ENCODE measurements at regions not wholly inside any gene's neighbourhood (a gene's known extent, or its start where the extent isn't known, plus 50 kb on each side); places are given as distances from the start of the nearest gene placed in this dataset.

- ChIA-PET POLR2A (ENCODE audit: low non-redundant PET) (no interaction called here), CTCF (interaction anchor here (0.7 to 1.0 kb wide), 2 partner anchors 228 to 831 kb away, joined by 3 read pairs; no protein-coding TSS in a partner anchor)
- no TSS peak for BruUV-seq (replicated peaks)
- peak; percentile 77 for TF ChIP-seq CTCF (conservative IDR thresholded peaks at IDR 0.05; ENCODE audit: low read depth, low read length)
- TF ChIP-seq EZH2 (IDR thresholded peaks at IDR 0.05; ENCODE audit: borderline replicate concordance, low read depth, low read length, poor library complexity, severe bottlenecking), result no peak
- DNase-seq (ENCODE audit: low spot score), result peak; percentile 91
- Histone ChIP-seq H3K27me3 (replicated peaks; ENCODE audit: insufficient read depth, low read depth, low read length, poor library complexity) (no peaks in the 10 kb centered on the region), H3K9me3 (ENCODE audit: low read depth, low read length, poor library complexity, severe bottlenecking) (no peaks in the 10 kb centered on the region), H3K4me1 (ENCODE audit: insufficient read depth, low read length, poor library complexity, severe bottlenecking) (peaks cover 22% of the 10 kb centered on the region), H3K36me3 (ENCODE audit: insufficient read depth, low read length, poor library complexity, severe bottlenecking) (no peaks in the 10 kb centered on the region), H3K4me3 (ENCODE audit: low read depth, low read length, poor library complexity, severe bottlenecking) (no peak overlapping the region), H3K27ac (ENCODE audit: low read depth, low read length, poor library complexity, severe bottlenecking) (no peak overlapping the region)
- intact Hi-C loops (cut with micrococcal nuclease; ENCODE audit: unreplicated experiment), result loop anchor here (1.0 to 10.0 kb wide), 6 partner anchors 107 to 921 kb away; partner anchors contain the start of genes TMEM167A, VCAN and XRCC4
Measured at GRCh38 chr5:82641331-82642003, 363.3 kb upstream of the RPS23 start.

GRCh38 chr5:82640916-82641315 is 362.8 kb upstream of the RPS23 start:
- POLR2A ChIA-PET (ENCODE audit: low non-redundant PET), result no interaction called here
- intact Hi-C loops (cut with micrococcal nuclease; ENCODE audit: unreplicated experiment), result loop anchor here (1.0 to 10.0 kb wide), 6 partner anchors 107 to 921 kb away; partner anchors contain the start of genes TMEM167A, VCAN and XRCC4

More at GRCh38 chr5:82640916-82641315, 362.8 kb upstream of the RPS23 start:
- no peak for TF ChIP-seq EZH2 (IDR thresholded peaks at IDR 0.05; ENCODE audit: borderline replicate concordance, low read depth, low read length, poor library complexity, severe bottlenecking)
- TF ChIP-seq CTCF (conservative IDR thresholded peaks at IDR 0.05; ENCODE audit: low read depth, low read length), result no peak
- CTCF ChIA-PET, result interaction anchor here (1.0 kb wide), 1 partner anchor 227 kb away, joined by 3 read pairs; no protein-coding TSS in a partner anchor
- H3K9me3 ChIP-seq (ENCODE audit: low read depth, low read length, poor library complexity, severe bottlenecking), result no peaks in the 10 kb centered on the region
- H3K27ac ChIP-seq (ENCODE audit: low read depth, low read length, poor library complexity, severe bottlenecking), result no peak overlapping the region
- DNase-seq (ENCODE audit: low spot score), result no peak
- BruUV-seq (replicated peaks), result no TSS peak
- no peaks in the 10 kb centered on the region for H3K36me3 ChIP-seq (ENCODE audit: insufficient read depth, low read length, poor library complexity, severe bottlenecking)
- H3K27me3 ChIP-seq (replicated peaks; ENCODE audit: insufficient read depth, low read depth, low read length, poor library complexity), result no peaks in the 10 kb centered on the region
- H3K4me3 ChIP-seq (ENCODE audit: low read depth, low read length, poor library complexity, severe bottlenecking), result no peak overlapping the region
- peaks cover 22% of the 10 kb centered on the region for H3K4me1 ChIP-seq (ENCODE audit: insufficient read depth, low read length, poor library complexity, severe bottlenecking)

Measured in A673 (cell line).